ENCODE measurements at regions not wholly inside any gene's neighbourhood (a gene's known extent, or its start where the extent isn't known, plus 50 kb on each side); places are given as distances from the start of the nearest gene placed in this dataset.

- TF ChIP-seq CTCF (IDR thresholded peaks at IDR 0.05; ENCODE audit: low read depth, low read length, poor library complexity, severe bottlenecking) (no peak), EZH2phosphoT487 (IDR thresholded peaks at IDR 0.05; ENCODE audit: borderline replicate concordance, low read length) (no peak)
Measured at GRCh38 chr7:69418869-69419670, 179.2 kb upstream of the AUTS2 start.

Measured in DOHH2 (cell line).